Activated naive CD4-positive, alpha-beta T cell treated with anti-CD3 and anti-CD28 coated beads, Interleukin-2, amount 50 U/mL, for 24 hours (primary cell): ENCODE measurements at regions not wholly inside any gene's neighbourhood (a gene's known extent, or its start where the extent isn't known, plus 50 kb on each side); places are given as distances from the start of the nearest gene placed in this dataset.

ENCODE experiments used
- H3K27ac Mint-ChIP-seq: one replicate; pipeline ENCODE4 v1.8.0; 2021; ENCODE audit warnings: mild to moderate bottlenecking, mixed read lengths
- H3K27me3 Mint-ChIP-seq: one replicate; pipeline ENCODE4 v1.8.0; 2021; ENCODE audit warnings: mixed read lengths
- H3K36me3 Mint-ChIP-seq: one replicate; pipeline ENCODE4 v1.8.0; 2021; ENCODE audit warnings: mixed read lengths
- H3K4me1 Mint-ChIP-seq: one replicate; pipeline ENCODE4 v1.8.0; 2021; ENCODE audit warnings: mixed read lengths
- H3K4me3 Mint-ChIP-seq: one replicate; pipeline ENCODE4 v1.8.0; 2021; ENCODE audit warnings: mild to moderate bottlenecking, mixed read lengths
- H3K9me3 Mint-ChIP-seq: one replicate; pipeline ENCODE4 v1.8.0; 2021; ENCODE audit warnings: mixed read lengths

DNA sequence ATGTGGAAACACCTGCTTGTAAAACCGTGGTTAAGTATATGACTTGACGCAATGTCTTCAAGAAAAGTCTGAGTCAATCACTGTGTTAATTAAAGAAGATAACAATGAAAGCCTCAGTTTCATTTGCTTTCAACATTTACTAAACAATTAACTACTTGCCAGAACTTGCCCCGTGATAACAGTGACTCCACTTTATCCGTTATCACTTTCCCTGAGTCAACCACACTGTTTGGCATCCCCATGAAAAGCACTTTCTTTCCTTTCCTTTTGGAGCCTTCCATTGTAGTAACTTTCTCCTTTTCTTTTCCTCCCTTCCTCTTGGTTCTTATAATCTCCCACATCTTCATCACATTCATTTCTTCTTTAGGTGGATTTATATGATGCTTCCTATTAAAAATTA is 435.1 kb upstream of the GOT2 start:
- Mint-ChIP-seq H3K4me3 (no peak overlapping the region), H3K27me3 (no peaks in the 10 kb centered on the region), H3K4me1 (no peaks in the 10 kb centered on the region), H3K27ac (no peak overlapping the region), H3K9me3 (peaks cover 9% of the 10 kb centered on the region), H3K36me3 (no peaks in the 10 kb centered on the region)

DNA sequence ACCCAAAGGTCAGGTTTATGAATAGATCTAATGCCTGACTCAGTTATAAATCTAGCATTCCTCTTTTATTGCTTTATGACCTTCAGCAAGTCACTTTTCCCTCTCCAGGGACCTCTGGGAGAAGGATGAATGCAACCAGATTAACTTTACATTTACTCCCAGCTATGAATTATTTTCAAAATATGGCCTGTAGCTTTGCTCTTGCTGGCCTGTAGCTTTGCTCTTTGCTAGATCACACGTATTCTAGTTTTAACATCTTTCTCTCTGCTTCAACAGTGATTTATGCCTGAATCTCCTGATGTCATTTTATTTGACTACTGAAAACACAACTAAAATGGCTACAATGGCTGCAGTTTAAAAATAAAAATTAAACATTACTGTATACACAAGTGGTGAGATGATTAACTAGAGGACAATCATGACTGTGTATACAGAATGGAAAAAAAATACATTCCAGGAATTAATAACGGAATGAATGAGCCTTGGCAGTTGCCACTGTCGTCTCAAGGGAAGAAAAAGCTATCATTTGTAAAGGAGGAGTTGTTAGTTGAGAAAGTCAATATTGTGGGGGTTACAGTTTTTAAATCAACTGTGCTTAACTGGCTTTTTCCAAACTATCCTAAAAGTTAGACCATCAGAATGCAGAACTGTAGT is 434.5 kb upstream of the GOT2 start:
- H3K9me3 Mint-ChIP-seq, result peaks cover 9% of the 10 kb centered on the region
- H3K27ac Mint-ChIP-seq, result no peak overlapping the region
- no peaks in the 10 kb centered on the region for H3K4me1 Mint-ChIP-seq
- H3K4me3 Mint-ChIP-seq, result no peak overlapping the region
- H3K27me3 Mint-ChIP-seq, result no peaks in the 10 kb centered on the region
- no peaks in the 10 kb centered on the region for H3K36me3 Mint-ChIP-seq

DNA sequence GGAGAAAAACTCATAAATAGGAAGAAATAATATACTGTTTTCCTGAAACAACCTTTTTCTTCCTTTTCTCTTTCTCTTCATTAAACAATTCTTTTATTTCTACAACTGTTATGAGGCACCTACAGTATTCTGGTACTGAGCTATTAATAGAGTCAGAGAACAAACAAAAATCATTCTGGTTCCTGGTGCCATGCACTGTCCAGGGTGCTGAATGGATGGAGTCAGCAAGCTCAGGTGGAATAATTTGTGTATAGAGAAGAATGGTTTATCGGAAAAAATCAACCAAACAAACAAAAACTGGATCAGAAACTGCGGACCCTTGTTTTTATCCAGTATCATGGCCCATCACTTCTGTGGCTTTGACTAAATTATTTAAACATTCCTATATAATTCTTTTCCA is 430.3 kb upstream of the GOT2 start:
- Mint-ChIP-seq H3K4me3 (no peak overlapping the region), H3K36me3 (no peaks in the 10 kb centered on the region), H3K27ac (no peak overlapping the region), H3K27me3 (no peaks in the 10 kb centered on the region), H3K4me1 (no peaks in the 10 kb centered on the region), H3K9me3 (peaks cover 9% of the 10 kb centered on the region)

DNA sequence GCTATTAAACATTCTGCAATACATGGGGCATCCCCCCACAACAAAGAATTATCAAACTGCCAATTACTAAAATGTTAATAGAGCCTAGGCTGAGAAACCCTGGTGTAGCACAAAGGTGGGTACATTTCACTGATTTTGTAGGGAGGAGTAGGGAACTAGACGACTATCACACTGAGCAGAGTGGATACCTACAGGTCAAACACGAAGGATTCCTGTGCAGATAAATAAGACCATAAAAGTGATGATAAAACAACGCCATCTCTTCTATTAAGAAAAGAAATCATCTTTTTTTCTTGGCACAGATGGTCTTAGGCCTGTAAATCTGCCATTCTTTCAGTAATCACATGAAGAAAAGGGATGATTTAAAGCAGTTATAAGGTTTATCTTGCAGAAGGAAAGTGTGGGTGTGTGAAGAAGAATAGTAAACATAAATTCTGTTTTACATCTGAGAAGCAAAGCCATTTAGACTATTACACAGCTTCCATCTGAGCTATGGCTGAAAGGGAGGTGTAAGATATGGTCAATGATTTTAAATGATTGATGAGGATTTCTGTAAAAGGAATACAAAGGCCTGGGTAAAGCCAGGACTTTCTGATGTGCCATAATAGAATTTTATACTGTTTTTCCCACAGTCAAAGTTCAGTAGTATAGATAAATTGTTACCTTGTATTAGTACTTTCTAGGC is 429.4 kb upstream of the GOT2 start:
- no peak overlapping the region for H3K4me3 Mint-ChIP-seq
- peaks cover 9% of the 10 kb centered on the region for H3K9me3 Mint-ChIP-seq
- H3K27ac Mint-ChIP-seq, result no peak overlapping the region
- H3K4me1 Mint-ChIP-seq, result no peaks in the 10 kb centered on the region
- H3K27me3 Mint-ChIP-seq, result no peaks in the 10 kb centered on the region
- no peaks in the 10 kb centered on the region for H3K36me3 Mint-ChIP-seq

DNA sequence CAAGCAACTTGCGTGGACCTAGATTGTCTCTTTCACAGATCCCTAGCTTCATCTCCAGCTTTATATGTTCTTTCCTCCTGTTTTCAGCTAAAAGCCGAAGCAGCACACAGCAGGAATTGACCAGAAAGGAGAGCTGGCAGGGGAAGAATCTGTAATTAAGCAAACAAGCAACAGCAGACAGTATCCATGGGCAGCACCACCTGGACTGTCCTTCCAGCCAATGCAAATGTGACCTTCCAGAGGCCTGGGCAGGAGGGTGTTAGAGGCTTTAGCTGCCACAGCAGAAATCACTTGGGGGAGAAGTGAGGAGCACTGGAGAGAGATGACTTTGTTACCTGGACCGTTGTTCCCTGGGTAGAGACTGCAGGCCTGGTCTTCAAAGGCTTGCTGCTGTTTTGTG is 427.6 kb upstream of the GOT2 start:
- Mint-ChIP-seq H3K36me3 (no peaks in the 10 kb centered on the region), H3K4me3 (no peak overlapping the region), H3K27ac (no peak overlapping the region), H3K9me3 (peaks cover 9% of the 10 kb centered on the region), H3K27me3 (no peaks in the 10 kb centered on the region), H3K4me1 (no peaks in the 10 kb centered on the region)

DNA sequence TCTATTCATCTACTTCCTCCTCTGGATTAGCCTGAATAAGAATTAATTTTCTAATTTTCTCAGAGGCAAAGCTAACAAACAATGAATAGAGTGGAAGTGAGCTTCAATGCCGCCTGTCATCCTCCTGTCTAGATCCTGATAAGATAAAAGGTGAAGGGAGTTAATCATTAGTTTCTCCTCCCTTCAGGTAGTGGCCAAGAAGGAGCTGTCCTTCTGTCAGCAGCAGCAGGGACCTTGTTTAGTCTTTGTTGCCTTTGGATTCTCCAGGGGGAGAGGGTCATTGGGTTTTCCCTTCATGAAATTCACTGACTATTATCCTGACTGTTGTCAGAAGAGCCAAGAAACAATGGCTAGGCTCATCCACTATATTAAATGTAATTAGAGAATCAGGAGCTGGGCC is 420.2 kb upstream of the GOT2 start:
- H3K4me3 Mint-ChIP-seq, result no peak overlapping the region

DNA sequence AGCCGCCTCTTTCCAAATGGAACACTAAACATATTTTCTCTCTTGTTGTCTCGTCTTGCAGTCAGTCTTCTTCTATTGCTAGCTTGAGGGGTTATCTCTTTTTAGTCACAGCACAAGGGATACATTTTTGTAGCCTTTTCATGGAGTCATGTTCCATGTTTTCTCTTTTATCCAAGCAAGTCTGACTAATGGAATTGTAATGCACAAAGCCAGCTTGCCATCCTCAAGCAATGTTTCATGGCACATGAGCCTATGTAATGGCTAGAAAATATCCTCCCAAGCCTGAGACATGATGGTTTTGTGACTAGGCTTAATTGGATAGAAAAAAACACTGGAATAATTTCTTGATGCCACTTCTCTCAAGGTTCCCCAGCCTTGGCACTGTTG is 414.6 kb upstream of the GOT2 start:
- no peak overlapping the region for H3K27ac Mint-ChIP-seq
- H3K4me3 Mint-ChIP-seq, result no peak overlapping the region
- no peaks in the 10 kb centered on the region for H3K27me3 Mint-ChIP-seq
- peaks cover 1% of the 10 kb centered on the region for H3K36me3 Mint-ChIP-seq
- H3K4me1 Mint-ChIP-seq, result no peaks in the 10 kb centered on the region
- H3K9me3 Mint-ChIP-seq, result no peaks in the 10 kb centered on the region

More for the DNA sequence above, 420.2 kb upstream of the GOT2 start:
- Mint-ChIP-seq H3K36me3 (no peaks in the 10 kb centered on the region), H3K27me3 (no peaks in the 10 kb centered on the region), H3K9me3 (peaks cover 6% of the 10 kb centered on the region), H3K4me1 (no peaks in the 10 kb centered on the region), H3K27ac (no peak overlapping the region)

DNA sequence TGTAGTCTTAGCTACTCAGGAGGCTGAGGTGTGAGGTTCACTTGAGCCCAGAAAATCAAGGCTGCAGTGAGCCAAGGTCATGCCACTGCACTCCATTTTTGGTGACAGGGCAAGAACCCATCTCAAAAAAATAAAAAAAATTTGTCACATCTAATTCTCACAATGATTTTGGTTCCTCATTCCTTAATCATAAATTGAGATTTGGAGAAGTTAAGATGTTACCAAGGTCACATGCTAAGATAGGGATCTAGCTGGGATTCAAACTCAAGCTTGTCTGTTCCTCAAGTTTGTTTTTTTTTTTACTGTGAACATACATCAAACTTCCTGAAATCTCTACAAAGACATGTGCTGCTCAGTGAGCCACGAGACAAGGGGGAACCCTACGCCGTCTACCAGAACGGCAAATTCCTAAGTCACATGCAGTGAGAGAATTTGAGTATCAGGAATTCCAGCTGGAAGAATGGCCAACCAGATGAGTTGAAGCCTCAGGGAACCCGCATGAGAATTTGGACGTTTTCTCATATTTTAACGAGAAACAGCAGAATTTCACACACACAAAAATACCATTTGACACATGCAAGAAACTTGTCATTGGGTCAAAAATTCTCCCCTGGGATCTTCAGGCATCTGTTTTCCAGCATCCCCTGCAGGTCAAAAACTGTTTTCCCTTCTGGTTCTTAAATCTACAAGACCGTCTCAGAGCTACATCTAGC is 414.1 kb upstream of the GOT2 start:
- H3K4me1 Mint-ChIP-seq, result no peaks in the 10 kb centered on the region
- H3K4me3 Mint-ChIP-seq, result no peak overlapping the region
- H3K27ac Mint-ChIP-seq, result no peak overlapping the region
- no peaks in the 10 kb centered on the region for H3K9me3 Mint-ChIP-seq
- no peaks in the 10 kb centered on the region for H3K27me3 Mint-ChIP-seq
- peaks cover 1% of the 10 kb centered on the region for H3K36me3 Mint-ChIP-seq

DNA sequence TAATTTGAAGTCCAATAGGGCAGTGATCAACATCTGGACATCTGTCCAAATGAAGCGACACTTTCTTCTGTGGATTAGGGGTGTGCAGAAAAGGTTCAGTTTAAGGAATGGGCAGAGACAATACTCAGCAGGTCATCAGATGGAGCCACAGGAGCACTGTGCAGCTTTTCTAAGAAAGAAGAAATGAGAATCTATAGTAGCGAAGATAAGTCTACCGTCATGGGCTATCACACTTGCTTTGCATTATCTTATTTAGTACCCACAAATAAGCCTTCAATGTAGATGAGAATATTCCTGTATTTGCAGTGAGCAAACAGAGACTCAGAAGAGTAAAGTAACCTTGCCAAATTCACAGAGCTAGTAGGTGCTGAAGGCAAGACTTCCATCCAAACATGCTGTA is 412.0 kb upstream of the GOT2 start:
- Mint-ChIP-seq H3K36me3 (peaks cover 1% of the 10 kb centered on the region), H3K9me3 (no peaks in the 10 kb centered on the region), H3K27ac (no peak overlapping the region), H3K27me3 (no peaks in the 10 kb centered on the region), H3K4me3 (no peak overlapping the region), H3K4me1 (no peaks in the 10 kb centered on the region)

DNA sequence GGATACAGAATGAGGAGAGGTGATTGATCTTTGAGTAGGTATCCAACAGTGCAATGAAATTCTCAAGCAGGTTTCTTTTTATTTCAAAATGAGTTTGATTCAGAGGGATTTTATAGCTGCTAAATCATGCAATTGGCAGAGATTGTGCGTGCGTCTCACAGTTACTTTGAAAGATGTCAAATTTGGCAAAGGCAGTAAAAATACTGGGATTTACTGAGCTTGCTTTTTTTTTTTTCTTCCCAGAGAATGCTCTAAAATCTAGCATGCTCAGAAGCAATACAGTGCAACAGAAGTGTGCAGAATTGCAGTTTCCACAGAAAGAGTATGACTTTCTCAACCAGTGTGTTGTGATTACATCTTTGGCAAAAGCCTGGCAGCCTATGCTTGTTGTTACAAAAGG is 410.7 kb upstream of the GOT2 start:
- Mint-ChIP-seq H3K9me3 (peaks cover 7% of the 10 kb centered on the region), H3K27ac (no peak overlapping the region), H3K27me3 (no peaks in the 10 kb centered on the region), H3K36me3 (peaks cover 1% of the 10 kb centered on the region), H3K4me3 (no peak overlapping the region), H3K4me1 (no peaks in the 10 kb centered on the region)

DNA sequence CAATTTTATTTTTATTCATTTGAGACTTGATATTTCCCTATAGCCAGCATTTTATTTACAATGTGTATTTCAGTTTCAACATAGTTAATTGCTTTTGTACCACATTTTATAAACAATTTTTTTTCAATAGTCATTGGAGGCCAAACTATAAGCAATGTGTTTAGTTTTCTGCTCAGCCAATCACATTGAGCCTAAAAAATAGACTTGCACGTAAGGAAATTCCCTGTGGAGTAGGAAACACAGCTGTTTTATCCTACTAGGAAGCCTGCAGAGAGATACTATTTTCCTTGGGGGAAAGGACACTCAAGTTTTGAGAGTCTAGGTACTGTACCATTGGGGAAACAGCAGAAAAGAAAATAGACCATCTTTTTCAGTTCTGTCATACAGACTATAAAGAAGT is 410.2 kb upstream of the GOT2 start:
- H3K36me3 Mint-ChIP-seq, result peaks cover 1% of the 10 kb centered on the region
- no peak overlapping the region for H3K4me3 Mint-ChIP-seq
- peaks cover 9% of the 10 kb centered on the region for H3K9me3 Mint-ChIP-seq
- no peak overlapping the region for H3K27ac Mint-ChIP-seq
- H3K4me1 Mint-ChIP-seq, result no peaks in the 10 kb centered on the region
- H3K27me3 Mint-ChIP-seq, result no peaks in the 10 kb centered on the region

DNA sequence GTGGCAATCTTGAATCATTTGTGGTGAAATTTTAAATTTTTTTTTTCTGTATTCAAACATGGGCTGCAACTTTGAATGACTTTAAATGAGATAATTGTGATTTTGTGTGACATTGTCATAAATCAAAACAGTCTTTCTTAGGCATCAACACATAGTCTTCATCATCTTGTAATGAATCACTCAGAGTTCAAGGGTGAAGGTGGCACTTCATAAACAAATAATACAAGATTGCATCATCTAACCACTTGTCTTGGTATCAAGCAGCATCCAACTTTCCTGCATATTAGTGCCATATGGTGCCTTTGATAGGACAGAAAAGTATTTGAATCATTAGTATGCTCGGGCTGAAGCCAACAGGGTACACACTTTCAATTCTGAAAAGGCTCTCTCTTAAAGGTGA is 392.4 kb upstream of the GOT2 start:
- Mint-ChIP-seq H3K27me3 (no peaks in the 10 kb centered on the region), H3K27ac (no peak overlapping the region), H3K36me3 (no peaks in the 10 kb centered on the region), H3K9me3 (no peaks in the 10 kb centered on the region), H3K4me3 (no peak overlapping the region), H3K4me1 (no peaks in the 10 kb centered on the region)

DNA sequence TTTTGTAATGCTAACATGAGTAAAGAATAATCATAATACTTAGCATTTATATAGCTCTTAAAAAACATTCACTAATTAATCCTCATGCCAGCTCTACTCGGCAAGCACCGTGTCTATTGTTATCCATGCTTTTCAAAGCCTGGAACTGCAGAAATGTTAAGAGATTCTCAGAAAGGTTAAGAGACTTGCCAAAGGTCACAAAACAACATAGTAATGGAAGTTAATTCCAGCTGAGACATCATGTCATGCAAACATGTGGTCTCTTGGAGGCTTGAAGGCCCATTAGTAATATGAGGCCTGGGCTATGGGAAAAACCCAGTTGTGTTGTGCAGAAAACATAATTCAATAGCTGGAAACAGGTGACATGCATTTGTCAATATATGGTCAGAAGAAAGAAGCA is 389.9 kb upstream of the GOT2 start:
- H3K27ac Mint-ChIP-seq, result no peak overlapping the region
- no peaks in the 10 kb centered on the region for H3K36me3 Mint-ChIP-seq
- H3K4me1 Mint-ChIP-seq, result no peaks in the 10 kb centered on the region

DNA sequence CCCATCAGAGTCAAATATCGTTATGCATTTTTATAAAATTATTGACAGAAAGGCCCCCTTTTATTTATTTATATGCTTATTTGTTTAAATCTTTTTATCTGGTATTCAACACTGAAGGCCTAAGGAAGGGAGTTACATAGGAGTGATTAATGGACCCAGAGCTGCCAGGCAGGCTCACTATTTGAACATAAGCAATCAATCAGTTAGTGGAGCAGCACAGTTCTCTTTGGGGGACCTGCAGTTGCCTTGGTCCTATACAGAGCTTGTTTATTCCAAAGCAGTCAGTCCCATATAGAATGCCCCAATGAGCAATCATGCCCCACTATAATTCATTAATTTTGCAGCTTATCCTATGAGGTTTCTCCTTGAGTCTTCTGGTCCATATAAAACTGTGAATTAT is 389.4 kb upstream of the GOT2 start:
- no peak overlapping the region for H3K4me3 Mint-ChIP-seq
- H3K36me3 Mint-ChIP-seq, result no peaks in the 10 kb centered on the region
- no peaks in the 10 kb centered on the region for H3K27me3 Mint-ChIP-seq

More for the DNA sequence above, 389.9 kb upstream of the GOT2 start:
- H3K9me3 Mint-ChIP-seq, result no peaks in the 10 kb centered on the region
- no peak overlapping the region for H3K4me3 Mint-ChIP-seq
- H3K27me3 Mint-ChIP-seq, result no peaks in the 10 kb centered on the region

DNA sequence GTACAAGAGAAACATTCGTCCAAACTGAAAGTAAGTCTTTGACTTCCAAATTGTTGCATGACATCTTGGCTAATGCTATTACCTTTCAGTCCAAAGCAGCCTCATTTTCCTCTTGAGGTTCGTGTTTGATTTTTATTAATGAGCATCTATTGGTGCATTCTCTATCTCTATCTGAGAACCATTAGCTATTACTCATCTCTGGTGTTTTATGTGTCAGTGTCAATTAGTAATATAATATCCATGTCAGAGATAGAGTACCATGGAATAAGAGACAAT is 388.1 kb upstream of the GOT2 start:
- H3K27ac Mint-ChIP-seq, result no peak overlapping the region
- H3K4me1 Mint-ChIP-seq, result no peaks in the 10 kb centered on the region
- H3K4me3 Mint-ChIP-seq, result no peak overlapping the region
- H3K9me3 Mint-ChIP-seq, result no peaks in the 10 kb centered on the region
- no peaks in the 10 kb centered on the region for H3K27me3 Mint-ChIP-seq
- no peaks in the 10 kb centered on the region for H3K36me3 Mint-ChIP-seq

More for the DNA sequence above, 389.4 kb upstream of the GOT2 start:
- Mint-ChIP-seq H3K27ac (no peak overlapping the region), H3K9me3 (no peaks in the 10 kb centered on the region), H3K4me1 (no peaks in the 10 kb centered on the region)

DNA sequence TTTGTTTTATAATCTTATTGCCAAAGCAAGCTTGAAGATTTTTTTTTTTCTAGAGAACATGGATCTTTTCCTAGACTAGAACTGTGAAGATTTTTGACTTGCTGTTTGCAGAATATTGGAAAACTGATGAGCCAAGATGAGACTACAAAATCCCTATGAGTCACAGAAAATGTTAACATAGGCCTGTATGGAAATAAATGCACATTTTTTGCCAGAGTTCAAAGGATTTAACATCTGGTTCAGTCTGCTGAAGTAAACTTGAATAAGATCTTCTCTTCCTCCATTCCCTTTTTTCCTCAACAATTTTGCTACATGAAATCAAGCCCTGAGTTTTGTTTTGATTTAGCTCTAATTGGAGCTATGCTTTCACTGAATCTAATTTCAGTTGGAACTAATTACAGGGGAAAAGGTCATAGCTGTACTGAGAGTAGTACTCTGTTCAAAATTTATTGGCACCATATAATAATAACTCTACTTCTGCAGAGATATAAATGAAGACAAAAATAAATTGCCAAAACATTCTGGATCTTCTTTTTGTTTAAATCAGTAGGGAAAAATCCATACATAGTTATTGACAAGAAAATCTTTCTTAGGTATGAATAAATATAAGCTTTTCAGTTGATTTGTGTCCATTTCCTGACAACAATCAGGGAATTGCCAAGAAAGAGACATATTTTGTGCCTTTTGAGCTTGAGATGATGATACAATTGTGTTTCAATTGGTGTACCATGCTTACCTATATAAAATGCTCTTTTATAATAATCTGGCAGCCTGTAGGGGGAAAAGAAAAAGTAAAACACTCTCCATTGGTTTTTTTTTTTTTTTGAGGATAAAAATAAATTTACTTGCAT is 387.5 kb upstream of the GOT2 start:
- Mint-ChIP-seq H3K27me3 (no peaks in the 10 kb centered on the region), H3K4me3 (no peak overlapping the region), H3K36me3 (no peaks in the 10 kb centered on the region), H3K27ac (no peak overlapping the region), H3K9me3 (no peaks in the 10 kb centered on the region), H3K4me1 (no peaks in the 10 kb centered on the region)
